ENCODE measurements at regions not wholly inside any gene's neighbourhood (a gene's known extent, or its start where the extent isn't known, plus 50 kb on each side); places are given as distances from the start of the nearest gene placed in this dataset.

DNA sequence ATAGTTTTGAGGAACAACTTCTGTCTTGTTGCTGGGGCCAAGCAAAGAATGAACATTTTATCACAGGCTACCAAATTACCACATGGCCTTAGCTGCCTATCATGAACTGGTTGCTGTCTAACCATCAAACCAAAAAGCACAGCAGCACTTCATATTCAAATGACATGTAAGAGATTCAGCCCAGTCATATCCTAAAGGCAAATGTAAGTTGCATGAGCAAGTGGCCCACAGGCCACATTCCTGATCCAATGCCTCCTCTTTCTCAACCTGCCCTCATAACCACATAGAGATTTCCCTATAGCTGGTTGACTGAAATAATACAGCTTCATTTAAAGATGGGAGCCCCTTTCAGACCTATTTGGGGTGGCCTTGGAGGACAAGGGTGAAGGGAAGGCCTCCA is 572.3 kb downstream of the IRS1 start:
- no peak overlapping the region for H3K4me3 ChIP-seq (ENCODE audit: low read length in 2 of 2)
- ATAC-seq (ENCODE audit: low FRiP score), result no peak
- DNase-seq, result no peak
- H3K36me3 ChIP-seq (ENCODE audit: control insufficient read depth in 1 of 2, insufficient read depth in 2 of 2, low read length in 1 of 2), result no peaks in the 10 kb centered on the region
- peaks cover 0 to 2% of the 10 kb centered on the region in 2 donors for H3K27me3 ChIP-seq (ENCODE audit: control insufficient read depth in 1 of 2, insufficient read depth in 2 of 2, low read length in 1 of 2)
- H3K27ac ChIP-seq (ENCODE audit: low read depth in 1 of 2, low read length in 2 of 2), result no peak overlapping the region
- H3K4me1 ChIP-seq (ENCODE audit: control insufficient read depth in 1 of 2, insufficient read depth in 2 of 2, low read length in 2 of 2), result no peaks in the 10 kb centered on the region
- intact Hi-C loops (cut with DNase I), result no loop called here
- no peaks in the 10 kb centered on the region for H3K9me3 ChIP-seq (ENCODE audit: control insufficient read depth, low read length)

DNA sequence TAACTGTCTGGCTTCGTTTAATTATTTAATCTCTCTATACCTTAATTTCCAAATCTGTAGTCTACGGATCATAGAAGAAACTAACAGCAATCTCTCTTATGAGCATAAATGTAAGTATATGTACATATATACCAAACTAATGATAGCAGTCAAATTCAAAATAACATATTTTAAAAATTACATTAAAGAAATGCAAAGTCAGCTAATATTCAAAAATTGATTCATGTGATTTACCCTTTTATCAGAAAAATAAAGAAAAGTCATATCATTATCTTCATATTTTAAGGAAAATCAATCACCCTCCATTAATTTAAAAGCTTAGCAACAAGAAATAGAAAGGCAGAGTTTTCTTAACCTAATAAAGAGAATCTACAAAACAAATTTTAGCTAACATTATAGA is 575.9 kb downstream of the IRS1 start:
- H3K4me3 ChIP-seq (ENCODE audit: low read length in 2 of 2), result no peak overlapping the region
- 90 to 91% methylated on average over 2 of the region's 2 CpGs for WGBS, 2 donors
- intact Hi-C loops (cut with DNase I), result no loop called here
- H3K36me3 ChIP-seq (ENCODE audit: control insufficient read depth in 1 of 2, insufficient read depth in 2 of 2, low read length in 1 of 2), result no peaks in the 10 kb centered on the region
- ATAC-seq (ENCODE audit: low FRiP score) (no peak), DNase-seq (no peak)
- H3K27ac ChIP-seq (ENCODE audit: low read depth in 1 of 2, low read length in 2 of 2), result no peak overlapping the region
- no peaks in the 10 kb centered on the region for H3K4me1 ChIP-seq (ENCODE audit: control insufficient read depth in 1 of 2, insufficient read depth in 2 of 2, low read length in 2 of 2)
- H3K9me3 ChIP-seq (ENCODE audit: control insufficient read depth, low read length), result no peaks in the 10 kb centered on the region
- peaks cover 0 to 2% of the 10 kb centered on the region in 2 donors for H3K27me3 ChIP-seq (ENCODE audit: control insufficient read depth in 1 of 2, insufficient read depth in 2 of 2, low read length in 1 of 2)

DNA sequence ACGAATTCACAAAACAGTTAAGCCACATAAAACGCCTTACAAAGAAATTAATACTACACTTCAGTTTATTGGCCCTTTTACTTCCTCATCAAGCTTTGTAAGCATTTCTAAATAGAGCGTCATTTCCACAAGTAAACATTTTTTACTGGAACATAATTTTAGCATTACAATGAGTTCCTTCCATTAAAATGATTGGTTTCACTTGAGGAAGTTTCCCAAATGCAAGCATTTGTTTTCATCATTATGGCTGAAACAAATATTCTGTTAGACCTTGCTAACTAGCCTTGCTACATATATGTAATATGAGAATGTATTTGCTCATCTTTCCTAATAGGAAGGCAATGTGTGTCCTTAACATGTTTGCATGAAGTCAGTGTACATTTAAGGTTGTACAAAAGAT is 579.1 kb downstream of the IRS1 start:
- Histone ChIP-seq H3K4me1 (ENCODE audit: control insufficient read depth in 1 of 2, insufficient read depth in 2 of 2, low read length in 2 of 2) (no peaks in the 10 kb centered on the region), H3K9me3 (ENCODE audit: control insufficient read depth, low read length) (no peaks in the 10 kb centered on the region), H3K27ac (ENCODE audit: low read depth in 1 of 2, low read length in 2 of 2) (no peak overlapping the region), H3K27me3 (ENCODE audit: control insufficient read depth in 1 of 2, insufficient read depth in 2 of 2, low read length in 1 of 2) (peaks cover 0 to 2% of the 10 kb centered on the region in 2 donors), H3K36me3 (ENCODE audit: control insufficient read depth in 1 of 2, insufficient read depth in 2 of 2, low read length in 1 of 2) (no peaks in the 10 kb centered on the region), H3K4me3 (ENCODE audit: low read length in 2 of 2) (no peak overlapping the region)
- intact Hi-C loops (cut with DNase I), result no loop called here
- no peak for DNase-seq
- 80 to 84% methylated on average over 3 of the region's 3 CpGs for WGBS, 2 donors
- ATAC-seq (ENCODE audit: low FRiP score), result no peak

GRCh38 chr2:226217191-226217590 is 582.4 kb downstream of the IRS1 start:
- H3K36me3 ChIP-seq (ENCODE audit: control insufficient read depth in 1 of 2, insufficient read depth in 2 of 2, low read length in 1 of 2), result no peaks in the 10 kb centered on the region
- H3K4me1 ChIP-seq (ENCODE audit: control insufficient read depth in 1 of 2, insufficient read depth in 2 of 2, low read length in 2 of 2), result peaks cover 0 to 3% of the 10 kb centered on the region in 2 donors
- no peak overlapping the region for H3K4me3 ChIP-seq (ENCODE audit: low read length in 2 of 2)
- no peaks in the 10 kb centered on the region for H3K9me3 ChIP-seq (ENCODE audit: control insufficient read depth, low read length)
- intact Hi-C loops (cut with DNase I), result loop anchor here in 1 of 2 donors (10.0 kb wide), 1 partner anchor 588 kb away; no protein-coding TSS in a partner anchor
- WGBS, 2 donors, result 76 to 82% methylated on average over 1 of the region's 1 CpG
- no peak overlapping the region for H3K27ac ChIP-seq (ENCODE audit: low read depth in 1 of 2, low read length in 2 of 2)
- no peaks in the 10 kb centered on the region for H3K27me3 ChIP-seq (ENCODE audit: control insufficient read depth in 1 of 2, insufficient read depth in 2 of 2, low read length in 1 of 2)
- no peak for ATAC-seq (ENCODE audit: low FRiP score)
- no peak for DNase-seq

GRCh38 chr2:226216575-226216974 is 583.0 kb downstream of the IRS1 start:
- intact Hi-C loops (cut with DNase I), result loop anchor here in 1 of 2 donors (10.0 kb wide), 1 partner anchor 588 kb away; no protein-coding TSS in a partner anchor
- peaks cover 0 to 3% of the 10 kb centered on the region in 2 donors for H3K4me1 ChIP-seq (ENCODE audit: control insufficient read depth in 1 of 2, insufficient read depth in 2 of 2, low read length in 2 of 2)
- H3K36me3 ChIP-seq (ENCODE audit: control insufficient read depth in 1 of 2, insufficient read depth in 2 of 2, low read length in 1 of 2), result no peaks in the 10 kb centered on the region
- WGBS, 2 donors, result 95% methylated on average over 6 of the region's 6 CpGs
- no peaks in the 10 kb centered on the region for H3K27me3 ChIP-seq (ENCODE audit: control insufficient read depth in 1 of 2, insufficient read depth in 2 of 2, low read length in 1 of 2)
- ATAC-seq (ENCODE audit: low FRiP score) (peak; percentile 26), DNase-seq (no peak)
- no peak overlapping the region for H3K4me3 ChIP-seq (ENCODE audit: low read length in 2 of 2)
- no peak overlapping the region for H3K27ac ChIP-seq (ENCODE audit: low read depth in 1 of 2, low read length in 2 of 2)
- no peaks in the 10 kb centered on the region for H3K9me3 ChIP-seq (ENCODE audit: control insufficient read depth, low read length)

DNA sequence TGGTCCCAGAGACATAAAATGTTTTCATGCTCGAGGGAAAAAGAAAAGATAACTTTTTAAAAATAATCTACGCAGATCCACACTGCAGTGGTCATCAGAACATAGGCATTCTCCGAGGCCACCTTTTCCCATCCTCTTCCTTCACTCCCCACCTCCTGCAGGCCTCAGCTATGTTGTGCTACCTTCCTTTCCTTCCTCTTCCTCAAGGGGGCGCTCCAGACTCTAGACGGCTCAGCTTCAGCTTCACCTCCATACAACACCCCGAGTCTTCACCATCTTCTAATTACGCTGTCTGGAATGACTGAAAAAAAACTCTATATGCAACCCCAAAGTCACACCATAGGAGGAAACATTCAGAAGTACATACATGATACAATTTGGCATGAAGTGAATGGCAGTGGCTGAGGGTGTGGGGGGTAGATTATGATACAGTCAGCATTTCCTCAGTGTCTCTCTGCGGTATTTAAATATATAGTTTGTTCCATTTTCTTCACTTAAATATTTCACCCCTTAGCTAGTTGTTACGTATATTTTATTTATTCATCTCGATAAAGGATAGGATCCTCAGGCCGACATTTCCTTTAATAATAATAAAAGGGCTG is 583.6 kb downstream of the IRS1 start:
- DNase-seq (no peak), ATAC-seq (ENCODE audit: low FRiP score) (no peak)
- Histone ChIP-seq H3K36me3 (ENCODE audit: control insufficient read depth in 1 of 2, insufficient read depth in 2 of 2, low read length in 1 of 2) (no peaks in the 10 kb centered on the region), H3K9me3 (ENCODE audit: control insufficient read depth, low read length) (no peaks in the 10 kb centered on the region), H3K27me3 (ENCODE audit: control insufficient read depth in 1 of 2, insufficient read depth in 2 of 2, low read length in 1 of 2) (no peaks in the 10 kb centered on the region), H3K4me3 (ENCODE audit: low read length in 2 of 2) (no peak overlapping the region), H3K4me1 (ENCODE audit: control insufficient read depth in 1 of 2, insufficient read depth in 2 of 2, low read length in 2 of 2) (peaks cover 0 to 3% of the 10 kb centered on the region in 2 donors), H3K27ac (ENCODE audit: low read depth in 1 of 2, low read length in 2 of 2) (no peak overlapping the region)
- 63 to 66% methylated on average over 11 of the region's 11 CpGs for WGBS, 2 donors
- intact Hi-C loops (cut with DNase I), result loop anchor here in 1 of 2 donors (10.0 kb wide), 1 partner anchor 589 kb away; no protein-coding TSS in a partner anchor

- no peaks in the 10 kb centered on the region for H3K27me3 ChIP-seq (ENCODE audit: control insufficient read depth in 1 of 2, insufficient read depth in 2 of 2, low read length in 1 of 2)
- H3K4me1 ChIP-seq (ENCODE audit: control insufficient read depth in 1 of 2, insufficient read depth in 2 of 2, low read length in 2 of 2), result peaks cover 0 to 3% of the 10 kb centered on the region in 2 donors
- no peaks in the 10 kb centered on the region for H3K9me3 ChIP-seq (ENCODE audit: control insufficient read depth, low read length)
- WGBS, 2 donors, result 23 to 32% methylated on average over 4 of the region's 4 CpGs
- H3K36me3 ChIP-seq (ENCODE audit: control insufficient read depth in 1 of 2, insufficient read depth in 2 of 2, low read length in 1 of 2), result no peaks in the 10 kb centered on the region
- no peak for ATAC-seq (ENCODE audit: low FRiP score)
- no peak overlapping the region for H3K27ac ChIP-seq (ENCODE audit: low read depth in 1 of 2, low read length in 2 of 2)
- H3K4me3 ChIP-seq (ENCODE audit: low read length in 2 of 2), result no peak overlapping the region
- intact Hi-C loops (cut with DNase I), result loop anchor here in 1 of 2 donors (10.0 kb wide), 1 partner anchor 591 kb away; no protein-coding TSS in a partner anchor
- no peak for DNase-seq
Observed at GRCh38 chr2:226213717-226214116, 585.9 kb downstream of the IRS1 start.

DNA sequence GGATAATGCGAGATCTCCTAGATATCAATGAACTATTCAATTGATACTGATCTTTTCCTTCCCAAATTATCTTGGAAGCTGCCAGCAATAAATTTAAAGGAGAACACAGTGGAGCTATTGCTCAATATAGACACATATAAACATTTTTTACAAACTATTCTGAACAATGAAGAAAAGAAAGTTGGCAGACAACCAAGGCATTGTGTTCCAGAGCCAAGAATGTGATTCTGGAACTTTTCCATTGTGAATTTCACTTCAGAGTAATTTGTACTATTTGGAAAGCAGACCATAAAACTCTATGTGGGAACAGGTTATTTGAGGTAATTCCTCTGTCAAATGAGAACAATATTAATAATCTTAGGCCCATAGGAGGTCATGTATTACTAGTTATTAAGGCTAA is 588.2 kb downstream of the IRS1 start:
- intact Hi-C loops (cut with DNase I), result loop anchor here in 1 of 2 donors (10.0 kb wide), 1 partner anchor 593 kb away; no protein-coding TSS in a partner anchor
- H3K27me3 ChIP-seq (ENCODE audit: control insufficient read depth in 1 of 2, insufficient read depth in 2 of 2, low read length in 1 of 2), result no peaks in the 10 kb centered on the region
- no peak for DNase-seq
- no peaks in the 10 kb centered on the region for H3K9me3 ChIP-seq (ENCODE audit: control insufficient read depth, low read length)
- H3K36me3 ChIP-seq (ENCODE audit: control insufficient read depth in 1 of 2, insufficient read depth in 2 of 2, low read length in 1 of 2), result no peaks in the 10 kb centered on the region
- H3K4me1 ChIP-seq (ENCODE audit: control insufficient read depth in 1 of 2, insufficient read depth in 2 of 2, low read length in 2 of 2), result peaks cover 0 to 3% of the 10 kb centered on the region in 2 donors
- WGBS, 2 donors, result 23 to 26% methylated on average over 1 of the region's 1 CpG
- no peak overlapping the region for H3K4me3 ChIP-seq (ENCODE audit: low read length in 2 of 2)
- no peak for ATAC-seq (ENCODE audit: low FRiP score)
- H3K27ac ChIP-seq (ENCODE audit: low read depth in 1 of 2, low read length in 2 of 2), result no peak overlapping the region

DNA sequence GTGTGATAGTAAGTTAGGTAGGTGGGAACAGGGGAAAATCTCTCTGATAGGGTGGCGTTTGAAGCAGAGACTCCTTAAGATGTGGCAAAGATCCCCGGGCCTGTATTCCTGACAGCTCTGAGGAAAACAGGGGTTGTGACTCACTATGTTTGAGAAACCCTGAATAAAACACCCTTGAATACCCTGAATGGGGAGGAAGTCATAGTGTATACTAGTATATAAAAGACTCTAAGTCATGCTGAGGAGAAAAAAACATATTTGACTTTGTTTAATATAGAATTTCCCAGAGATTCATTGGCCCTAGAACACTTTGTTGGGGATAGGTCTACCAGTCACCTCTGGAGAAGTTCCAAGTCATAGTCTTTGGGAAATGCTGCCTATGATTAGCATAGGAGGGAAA is 590.9 kb downstream of the IRS1 start:
- H3K36me3 ChIP-seq (ENCODE audit: control insufficient read depth in 1 of 2, insufficient read depth in 2 of 2, low read length in 1 of 2), result no peaks in the 10 kb centered on the region
- 61 to 64% methylated on average over 2 of the region's 2 CpGs for WGBS, 2 donors
- H3K4me3 ChIP-seq (ENCODE audit: low read length in 2 of 2), result no peak overlapping the region
- intact Hi-C loops (cut with DNase I), result no loop called here
- peaks cover 0 to 1% of the 10 kb centered on the region in 2 donors for H3K4me1 ChIP-seq (ENCODE audit: control insufficient read depth in 1 of 2, insufficient read depth in 2 of 2, low read length in 2 of 2)
- no peaks in the 10 kb centered on the region for H3K27me3 ChIP-seq (ENCODE audit: control insufficient read depth in 1 of 2, insufficient read depth in 2 of 2, low read length in 1 of 2)
- ATAC-seq (ENCODE audit: low FRiP score) (no peak), DNase-seq (no peak)
- no peaks in the 10 kb centered on the region for H3K9me3 ChIP-seq (ENCODE audit: control insufficient read depth, low read length)
- H3K27ac ChIP-seq (ENCODE audit: low read depth in 1 of 2, low read length in 2 of 2), result no peak overlapping the region
